CD4-positive, alpha-beta T cell treated with Interleukin-12 subunit alpha and Interleukin-12 subunit beta, for 1 hour (primary cell): ENCODE measurements at regions not wholly inside any gene's neighbourhood (a gene's known extent, or its start where the extent isn't known, plus 50 kb on each side); places are given as distances from the start of the nearest gene placed in this dataset.

Experiments
- DNase-seq: peaks from one replicate; pipeline ENCODE4 v3.0.0-alpha.2; 2020

- DNase-seq = no peak
Measured at GRCh38 chr3:102163039-102163817, 271.6 kb upstream of the ZPLD1 start.

GRCh38 chr3:102163818-102164154, 271.0 kb upstream of the ZPLD1 start:
- no peak for DNase-seq

- no peak for DNase-seq
Measured at GRCh38 chr3:102165367-102165766, 269.4 kb upstream of the ZPLD1 start.

- no peak for DNase-seq
Measured at GRCh38 chr3:102169915-102170479, 264.8 kb upstream of the ZPLD1 start.

GRCh38 chr3:102170545-102170944, 264.3 kb upstream of the ZPLD1 start:
- no peak for DNase-seq

GRCh38 chr3:102174312-102174712, 260.5 kb upstream of the ZPLD1 start:
- DNase-seq = no peak

- DNase-seq = no peak
Measured at GRCh38 chr3:102174832-102175374, 259.9 kb upstream of the ZPLD1 start.

GRCh38 chr3:102176333-102177050, 258.3 kb upstream of the ZPLD1 start:
- DNase-seq = no peak

- no peak for DNase-seq
Measured at GRCh38 chr3:102177075-102177755, 257.6 kb upstream of the ZPLD1 start.

- no peak for DNase-seq
Measured at GRCh38 chr3:102178817-102179216, 256.0 kb upstream of the ZPLD1 start.

- DNase-seq = no peak
Measured at GRCh38 chr3:102179326-102180177, 255.3 kb upstream of the ZPLD1 start.

GRCh38 chr3:102180280-102180931, 254.4 kb upstream of the ZPLD1 start:
- DNase-seq = peak; percentile 6

GRCh38 chr3:102181175-102181920, 253.5 kb upstream of the ZPLD1 start:
- no peak for DNase-seq

- no peak for DNase-seq
Measured at GRCh38 chr3:102182162-102182561, 252.7 kb upstream of the ZPLD1 start.

- DNase-seq = no peak
Measured at GRCh38 chr3:102183186-102183585, 251.6 kb upstream of the ZPLD1 start.

- no peak for DNase-seq
Measured at GRCh38 chr3:102183623-102184022, 251.2 kb upstream of the ZPLD1 start.

- DNase-seq = no peak
Measured at GRCh38 chr3:102189541-102189940, 245.3 kb upstream of the ZPLD1 start.

- no peak for DNase-seq
Measured at GRCh38 chr3:102189956-102190723, 244.7 kb upstream of the ZPLD1 start.

- no peak for DNase-seq
Measured at GRCh38 chr3:102192575-102192974, 242.2 kb upstream of the ZPLD1 start.

- DNase-seq = no peak
Measured at GRCh38 chr3:102193255-102193654, 241.6 kb upstream of the ZPLD1 start.
